ENCODE measurements at regions not wholly inside any gene's neighbourhood (a gene's known extent, or its start where the extent isn't known, plus 50 kb on each side); places are given as distances from the start of the nearest gene placed in this dataset.

GRCh38 chr18:10197097-10197496 lies 257.3 kb upstream of the APCDD1 start:
- DNase-seq (ENCODE audit: low spot score in 2 of 2) = no peak
- H3K27me3 ChIP-seq = no peaks in the 10 kb centered on the region
- TF ChIP-seq, protein P1, sequence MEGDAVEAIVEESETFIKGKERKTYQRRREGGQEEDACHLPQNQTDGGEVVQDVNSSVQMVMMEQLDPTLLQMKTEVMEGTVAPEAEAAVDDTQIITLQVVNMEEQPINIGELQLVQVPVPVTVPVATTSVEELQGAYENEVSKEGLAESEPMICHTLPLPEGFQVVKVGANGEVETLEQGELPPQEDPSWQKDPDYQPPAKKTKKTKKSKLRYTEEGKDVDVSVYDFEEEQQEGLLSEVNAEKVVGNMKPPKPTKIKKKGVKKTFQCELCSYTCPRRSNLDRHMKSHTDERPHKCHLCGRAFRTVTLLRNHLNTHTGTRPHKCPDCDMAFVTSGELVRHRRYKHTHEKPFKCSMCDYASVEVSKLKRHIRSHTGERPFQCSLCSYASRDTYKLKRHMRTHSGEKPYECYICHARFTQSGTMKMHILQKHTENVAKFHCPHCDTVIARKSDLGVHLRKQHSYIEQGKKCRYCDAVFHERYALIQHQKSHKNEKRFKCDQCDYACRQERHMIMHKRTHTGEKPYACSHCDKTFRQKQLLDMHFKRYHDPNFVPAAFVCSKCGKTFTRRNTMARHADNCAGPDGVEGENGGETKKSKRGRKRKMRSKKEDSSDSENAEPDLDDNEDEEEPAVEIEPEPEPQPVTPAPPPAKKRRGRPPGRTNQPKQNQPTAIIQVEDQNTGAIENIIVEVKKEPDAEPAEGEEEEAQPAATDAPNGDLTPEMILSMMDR (IDR thresholded peaks at IDR 0.05) = no peak
- intact Hi-C loops (cut with DNase I) = no loop called here
- no peak overlapping the region for H3K4me3 ChIP-seq
- H3K4me1 ChIP-seq = no peaks in the 10 kb centered on the region
- H3K9me3 ChIP-seq = no peaks in the 10 kb centered on the region
- H3K27ac ChIP-seq = no peak overlapping the region
- H3K36me3 ChIP-seq = no peaks in the 10 kb centered on the region

DNA sequence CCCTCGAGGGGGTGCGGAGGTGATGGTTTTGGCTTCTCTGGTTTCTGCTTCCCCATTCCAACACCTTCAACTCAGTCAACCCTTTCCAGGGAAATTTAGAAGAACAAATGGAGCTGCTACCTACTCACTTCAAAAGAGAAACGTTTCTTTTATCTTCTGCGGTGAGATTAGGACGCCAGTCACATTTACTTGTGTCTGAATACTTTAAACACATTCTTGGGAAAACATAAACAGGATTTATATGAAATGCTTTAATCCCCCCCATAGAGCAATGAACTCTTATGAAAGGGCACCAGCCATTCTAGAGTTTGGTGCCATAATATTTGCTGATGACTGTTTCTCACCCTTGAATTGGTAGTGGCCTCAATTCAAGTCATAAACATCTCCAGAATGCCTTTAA lies 253.2 kb upstream of the APCDD1 start:
- H3K36me3 ChIP-seq = no peaks in the 10 kb centered on the region
- no peak for DNase-seq (ENCODE audit: low spot score in 2 of 2)
- no peaks in the 10 kb centered on the region for H3K9me3 ChIP-seq
- TF ChIP-seq, protein P1 (IDR thresholded peaks at IDR 0.05) = no peak
- H3K27me3 ChIP-seq = no peaks in the 10 kb centered on the region
- no peaks in the 10 kb centered on the region for H3K4me1 ChIP-seq
- no peak overlapping the region for H3K27ac ChIP-seq
- H3K4me3 ChIP-seq = no peak overlapping the region
- intact Hi-C loops (cut with DNase I) = no loop called here

DNA sequence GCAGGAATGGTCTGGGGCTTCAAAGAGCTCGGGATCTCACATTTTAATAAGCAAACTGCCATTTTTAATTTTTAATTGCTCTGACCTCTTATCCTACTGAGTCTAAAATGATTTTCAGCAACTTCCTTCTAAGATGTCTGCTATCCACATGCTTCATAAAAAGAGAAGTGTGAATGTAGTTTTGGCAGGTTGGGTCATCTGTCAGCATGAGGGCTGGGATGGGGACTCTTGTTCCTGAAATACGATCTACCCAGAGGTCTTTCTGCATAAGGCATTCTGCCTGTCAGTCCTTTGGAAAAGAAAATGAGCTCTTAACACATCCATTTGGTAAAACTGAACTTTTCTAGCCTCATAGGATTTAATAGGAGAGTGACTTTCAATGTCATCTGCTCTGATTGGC lies 252.8 kb upstream of the APCDD1 start:
- H3K4me1 ChIP-seq = no peaks in the 10 kb centered on the region
- no peaks in the 10 kb centered on the region for H3K9me3 ChIP-seq
- H3K27ac ChIP-seq = no peak overlapping the region
- intact Hi-C loops (cut with DNase I) = no loop called here
- no peaks in the 10 kb centered on the region for H3K36me3 ChIP-seq
- no peaks in the 10 kb centered on the region for H3K27me3 ChIP-seq
- TF ChIP-seq, protein P1 (IDR thresholded peaks at IDR 0.05) = no peak
- no peak overlapping the region for H3K4me3 ChIP-seq
- no peak for DNase-seq (ENCODE audit: low spot score in 2 of 2)

GRCh38 chr18:10202845-10203321 lies 251.6 kb upstream of the APCDD1 start:
- Histone ChIP-seq H3K27ac (no peak overlapping the region), H3K9me3 (no peaks in the 10 kb centered on the region), H3K4me3 (no peak overlapping the region), H3K36me3 (no peaks in the 10 kb centered on the region), H3K27me3 (no peaks in the 10 kb centered on the region), H3K4me1 (no peaks in the 10 kb centered on the region)
- no peak for DNase-seq (ENCODE audit: low spot score in 2 of 2)
- TF ChIP-seq, protein P1 (IDR thresholded peaks at IDR 0.05) = no peak
- intact Hi-C loops (cut with DNase I) = no loop called here

DNA sequence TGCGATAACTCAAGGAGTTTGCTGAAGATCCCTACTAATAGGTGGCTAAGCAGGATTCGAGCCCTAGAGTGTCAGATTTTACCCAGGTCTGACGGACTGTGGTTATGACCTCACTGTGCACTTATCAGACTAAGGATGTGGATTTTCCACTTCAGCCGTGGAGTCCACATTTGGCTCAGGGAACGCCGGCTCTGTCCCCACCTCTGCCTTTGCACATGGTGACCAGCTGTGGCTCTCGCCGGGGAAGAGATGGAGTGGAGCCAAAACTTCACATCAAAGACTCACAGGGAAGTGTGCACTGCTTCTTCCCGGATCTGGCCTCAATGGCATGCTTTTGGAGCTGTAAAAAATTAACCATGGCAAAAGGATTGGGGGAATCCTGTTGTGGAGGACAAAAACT lies 249.3 kb upstream of the APCDD1 start:
- intact Hi-C loops (cut with DNase I) = no loop called here
- DNase-seq (ENCODE audit: low spot score in 2 of 2) = no peak
- Histone ChIP-seq H3K4me3 (no peak overlapping the region), H3K27me3 (no peaks in the 10 kb centered on the region), H3K27ac (no peak overlapping the region), H3K9me3 (no peaks in the 10 kb centered on the region), H3K4me1 (no peaks in the 10 kb centered on the region), H3K36me3 (no peaks in the 10 kb centered on the region)
- TF ChIP-seq, protein P1 (IDR thresholded peaks at IDR 0.05) = no peak

DNA sequence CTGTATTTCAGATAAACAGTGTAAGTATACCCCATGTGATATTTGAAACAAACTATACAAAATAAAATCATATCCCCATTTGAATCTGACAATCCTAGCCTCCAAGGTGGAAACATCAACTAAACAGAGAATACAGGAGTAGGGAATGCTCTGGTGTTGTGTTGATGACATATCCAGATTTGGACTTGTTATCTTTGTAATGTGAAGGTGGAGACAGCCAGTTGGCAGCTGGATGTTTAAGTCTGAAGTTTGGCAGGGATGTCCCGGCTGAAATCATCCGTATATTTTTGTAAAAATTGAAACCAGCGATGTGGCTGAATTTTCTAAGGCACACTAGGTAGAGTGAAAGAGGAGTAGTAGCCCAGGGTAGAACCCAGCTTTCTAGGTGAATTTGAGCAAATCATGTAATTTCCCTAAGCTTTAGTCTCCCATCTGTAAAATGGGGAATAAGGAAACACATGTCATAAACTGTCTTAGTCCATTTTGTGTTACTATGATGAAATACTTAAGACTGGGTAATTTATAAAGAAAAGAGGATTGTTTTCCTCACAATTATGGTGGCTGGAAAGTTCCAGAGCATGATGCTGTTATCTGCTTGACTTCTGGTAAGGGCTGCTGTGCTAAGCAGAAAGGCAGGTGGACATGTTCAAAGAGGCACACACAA lies 246.6 kb upstream of the APCDD1 start:
- TF ChIP-seq, protein P1 (IDR thresholded peaks at IDR 0.05) = no peak
- Histone ChIP-seq H3K4me1 (no peaks in the 10 kb centered on the region), H3K27me3 (no peaks in the 10 kb centered on the region), H3K9me3 (no peaks in the 10 kb centered on the region), H3K4me3 (no peak overlapping the region), H3K27ac (no peak overlapping the region), H3K36me3 (no peaks in the 10 kb centered on the region)
- no peak for DNase-seq (ENCODE audit: low spot score in 2 of 2)
- intact Hi-C loops (cut with DNase I) = no loop called here
